ENCODE measurements at regions not wholly inside any gene's neighbourhood (a gene's known extent, or its start where the extent isn't known, plus 50 kb on each side); places are given as distances from the start of the nearest gene placed in this dataset.

- Histone ChIP-seq H3K4me3 (replicated peaks in 1 of 2; ENCODE audit: low read depth in 1 of 2, low read length in 2 of 2) (no peak overlapping the region), H3K9ac (ENCODE audit: low read length) (no peak overlapping the region), H2AFZ (ENCODE audit: low read depth, low read length, poor library complexity, severe bottlenecking) (no peak overlapping the region), H3K27me3 (ENCODE audit: insufficient read depth, low read length) (no peaks in the 10 kb centered on the region), H3K27ac (ENCODE audit: low read depth, low read length) (no peak overlapping the region), H3K9me2 (ENCODE audit: insufficient read depth) (no peaks in the 10 kb centered on the region), H3K4me2 (ENCODE audit: low read length) (no peak overlapping the region), H3K79me2 (ENCODE audit: insufficient read depth, low read length) (no peaks in the 10 kb centered on the region), H4K20me1 (ENCODE audit: insufficient read depth) (no peaks in the 10 kb centered on the region), H3K36me3 (ENCODE audit: control insufficient read depth in 1 of 2, insufficient read depth in 2 of 2, low read length in 2 of 2) (no peaks in the 10 kb centered on the region), H3K4me1 (ENCODE audit: control insufficient read depth in 1 of 2, insufficient read depth in 2 of 2, low read length in 2 of 2) (no peaks in the 10 kb centered on the region), H3K9me3 (ENCODE audit: control insufficient read depth in 1 of 2, insufficient read depth in 1 of 2, low read depth in 1 of 2, low read length in 2 of 2) (peaks cover 5 to 26% of the 10 kb centered on the region in 2 experiments; a peak in 2 of 4 replicates)
- ATAC-seq (no peak), DNase-seq (ENCODE audit: low read depth, low spot score) (no peak)
- TF ChIP-seq RAD21 (IDR thresholded peaks at IDR 0.05; ENCODE audit: low read depth), result no peak
- TF ChIP-seq REST (IDR thresholded peaks at IDR 0.05; ENCODE audit: low read depth), result no peak
- TF ChIP-seq YY1 (IDR thresholded peaks at IDR 0.05; ENCODE audit: extremely low read depth, insufficient replicate concordance, low read depth, low read length), result no peak
- no peak for TF ChIP-seq FOSL1 (IDR thresholded peaks at IDR 0.05; ENCODE audit: low read depth)
- no peak for TF ChIP-seq EGR1 (IDR thresholded peaks at IDR 0.05; ENCODE audit: low read depth)
- TF ChIP-seq ZNF274 (IDR thresholded peaks at IDR 0.05; ENCODE audit: low read depth, low read length), result no peak
- TF ChIP-seq SIN3A (IDR thresholded peaks at IDR 0.05; ENCODE audit: low read depth), result no peak
- TF ChIP-seq TCF7L2 (IDR thresholded peaks at IDR 0.05; ENCODE audit: borderline replicate concordance, extremely low read depth, insufficient read depth, insufficient read length), result no peak
- TF ChIP-seq POLR2A (IDR thresholded peaks at IDR 0.05; ENCODE audit: borderline replicate concordance, extremely low read depth, insufficient read depth, insufficient read length), result no peak
- ChIA-PET POLR2A (no interaction called here), CTCF (no interaction called here), RAD21 (ENCODE audit: low non-redundant PET in 1 of 2, low total read pairs in 2 of 2, uncharacterized antibody in 2 of 2, unreplicated experiment in 2 of 2) (no interaction called here)
- BruUV-seq (replicated peaks), result no TSS peak
- intact Hi-C loops (cut with micrococcal nuclease), result no loop called here
Observed at GRCh38 chr16:35195864-35196216, 1736.4 kb downstream of the TP53TG3F start.

Data from HCT116 (cell line).